NOMO-1 treated with DMSO at 0.1 percent for 48 hours (cell line): ENCODE measurements at regions not wholly inside any gene's neighbourhood (a gene's known extent, or its start where the extent isn't known, plus 50 kb on each side); places are given as distances from the start of the nearest gene placed in this dataset.
"Not testable (repeated sequence)": the region's sequence is repeated elsewhere in the genome, so short reads cannot be mapped to it uniquely, and the experiment has no call there.

ENCODE experiments used
- DNase-seq: peaks from one replicate; lab custom pipeline; 2025; ENCODE audit not compliant: unreplicated experiment; lab: John Stamatoyannopoulos, UW

GRCh38 chr7:108627476-108628051 lies 57.9 kb downstream of the DNAJB9 start:
- no peak for DNase-seq

- DNase-seq, result no peak
These were observed 59.0 kb downstream of the DNAJB9 start for GRCh38 chr7:108628678-108629077.

- no peak for DNase-seq
These were observed 60.2 kb downstream of the DNAJB9 start for GRCh38 chr7:108629651-108630400.

GRCh38 chr7:108634036-108634435 lies 64.4 kb downstream of the DNAJB9 start:
- DNase-seq, result no peak

GRCh38 chr7:108634535-108634934 lies 64.9 kb downstream of the DNAJB9 start:
- no peak for DNase-seq

- DNase-seq, result no peak
These were observed 67.5 kb downstream of the DNAJB9 start for GRCh38 chr7:108637049-108637621.

GRCh38 chr7:108642126-108642525 lies 72.5 kb downstream of the DNAJB9 start:
- DNase-seq, result no peak

GRCh38 chr7:108643136-108643535 lies 73.5 kb downstream of the DNAJB9 start:
- DNase-seq, result no peak

- DNase-seq, result no peak
These were observed 79.3 kb downstream of the DNAJB9 start for GRCh38 chr7:108648989-108649388.

GRCh38 chr7:108650467-108650866 lies 80.8 kb downstream of the DNAJB9 start:
- no peak for DNase-seq

- no peak for DNase-seq
These were observed 83.2 kb downstream of the DNAJB9 start for GRCh38 chr7:108652886-108653285.

GRCh38 chr7:108653526-108653925 lies 83.9 kb downstream of the DNAJB9 start:
- no peak for DNase-seq

- DNase-seq, result not testable (repeated sequence)
These were observed 87.6 kb downstream of the DNAJB9 start for GRCh38 chr7:108657140-108657726.

- no peak for DNase-seq
These were observed 89.6 kb downstream of the DNAJB9 start for GRCh38 chr7:108659261-108659660.

- no peak for DNase-seq
These were observed 90.2 kb downstream of the DNAJB9 start for GRCh38 chr7:108659867-108660266.

GRCh38 chr7:108660465-108660864 lies 90.8 kb downstream of the DNAJB9 start:
- DNase-seq, result no peak

GRCh38 chr7:108662783-108663362 lies 93.2 kb downstream of the DNAJB9 start:
- DNase-seq, result no peak

- DNase-seq, result no peak
These were observed 94.0 kb downstream of the DNAJB9 start for GRCh38 chr7:108663701-108664100.

GRCh38 chr7:108667216-108667615 lies 97.5 kb downstream of the DNAJB9 start:
- DNase-seq, result no peak

- no peak for DNase-seq
These were observed 100.3 kb downstream of the DNAJB9 start for GRCh38 chr7:108669958-108670357.

- not testable (repeated sequence) for DNase-seq
These were observed 104.0 kb downstream of the DNAJB9 start for GRCh38 chr7:108673699-108674098.

- no peak for DNase-seq
These were observed 115.0 kb downstream of the DNAJB9 start for GRCh38 chr7:108684629-108685028.
